Activated CD8-positive, alpha-beta T cell treated with anti-CD3 and anti-CD28 coated beads, Interleukin-2, amount 10 ng/mL, durations not matched to agents 7 days and 5 days (primary cell): ENCODE measurements at regions not wholly inside any gene's neighbourhood (a gene's known extent, or its start where the extent isn't known, plus 50 kb on each side); places are given as distances from the start of the nearest gene placed in this dataset.

Experiments
- ATAC-seq: fragments of 150-1000 bp; cut with Tn5 transposase; one replicate; pipeline ENCODE4 v1.10.0; 2021; ENCODE audit warnings: moderate library complexity
- CTCF ChIA-PET: fragments of 350-600 bp; sonication (Branson Sonifier 250); formaldehyde crosslinking; loops from one replicate; lab custom pipeline; 2021; ENCODE audit warnings: antibody characterized with exemption; lab: Charles Lee
- POLR2A ChIA-PET: fragments of 350-600 bp; sonication (Branson Sonifier 250); formaldehyde crosslinking; loops from one replicate; lab custom pipeline; 2021; ENCODE audit warnings: antibody characterized with exemption; lab: Charles Lee
- DNase-seq: peaks from one replicate; pipeline ENCODE4 v3.0.0-alpha.2; 2020
- H3K27ac Mint-ChIP-seq: one replicate; pipeline ENCODE4 v1.8.0; 2021; ENCODE audit warnings: mild to moderate bottlenecking, mixed read lengths
- H3K27me3 Mint-ChIP-seq: one replicate; pipeline ENCODE4 v1.8.0; 2021; ENCODE audit warnings: low read depth, mixed read lengths
- H3K36me3 Mint-ChIP-seq: one replicate; pipeline ENCODE4 v1.8.0; 2021; ENCODE audit warnings: low read depth, mixed read lengths
- H3K4me1 Mint-ChIP-seq: one replicate; pipeline ENCODE4 v1.8.0; 2021; ENCODE audit warnings: low read depth, mixed read lengths
- H3K4me3 Mint-ChIP-seq: one replicate; pipeline ENCODE4 v1.8.0; 2021; ENCODE audit warnings: mild to moderate bottlenecking, mixed read lengths
- H3K9me3 Mint-ChIP-seq: one replicate; pipeline ENCODE4 v1.8.0; 2022; ENCODE audit warnings: mixed read lengths; ENCODE audit not compliant: insufficient read depth

- Mint-ChIP-seq H3K4me1 (no peaks in the 10 kb centered on the region), H3K27me3 (no peaks in the 10 kb centered on the region), H3K27ac (no peak overlapping the region), H3K36me3 (no peaks in the 10 kb centered on the region), H3K4me3 (no peak overlapping the region), H3K9me3 (peaks cover 15% of the 10 kb centered on the region)
- ATAC-seq (no peak), DNase-seq (no peak)
- ChIA-PET CTCF (no interaction called here), POLR2A (no interaction called here)
Measured at GRCh38 chr3:76362643-76363042, 577.3 kb upstream of the ZNF717 start.

DNA sequence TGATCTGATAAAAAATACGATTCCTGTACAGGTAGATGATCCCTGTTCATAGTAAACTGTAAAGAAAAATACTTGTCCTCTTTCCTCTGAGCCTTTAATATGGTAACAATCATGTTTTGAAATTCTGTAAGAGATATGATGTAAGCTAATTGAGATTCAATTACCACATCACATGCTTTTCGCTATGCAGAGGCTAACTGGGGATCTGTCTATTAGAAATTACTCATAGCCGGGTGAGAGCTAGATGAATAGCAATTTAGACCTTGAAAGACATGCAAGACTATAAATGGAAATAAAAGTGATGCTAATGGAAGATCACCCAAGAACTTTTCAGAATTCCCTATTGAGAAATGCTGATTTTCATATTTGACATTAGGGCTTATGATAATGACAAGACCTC is 579.9 kb upstream of the ZNF717 start:
- ChIA-PET POLR2A (no interaction called here), CTCF (no interaction called here)
- Mint-ChIP-seq H3K9me3 (peaks cover 15% of the 10 kb centered on the region), H3K4me1 (no peaks in the 10 kb centered on the region), H3K27ac (no peak overlapping the region), H3K36me3 (no peaks in the 10 kb centered on the region), H3K4me3 (no peak overlapping the region), H3K27me3 (no peaks in the 10 kb centered on the region)
- no peak for ATAC-seq
- DNase-seq, result no peak

DNA sequence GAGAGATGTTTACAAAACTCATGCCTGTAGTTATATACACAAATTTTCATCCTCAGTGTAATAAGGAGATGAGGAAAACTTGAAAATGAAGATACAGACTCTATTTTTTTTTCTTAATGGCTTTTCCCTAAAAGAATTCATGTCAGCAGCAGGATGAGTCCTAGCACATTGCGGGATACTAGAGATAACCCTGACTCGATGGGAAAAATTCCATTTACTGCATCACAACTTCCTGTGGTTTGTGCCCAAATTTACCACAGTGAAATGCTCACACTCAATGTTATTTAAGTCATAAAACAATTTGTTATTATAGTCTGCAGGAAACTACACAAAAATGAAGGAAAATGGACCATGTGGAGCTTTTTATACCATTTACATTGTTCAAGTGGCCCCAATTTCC is 581.9 kb upstream of the ZNF717 start:
- POLR2A ChIA-PET, result no interaction called here
- peaks cover 13% of the 10 kb centered on the region for H3K9me3 Mint-ChIP-seq
- no peak for ATAC-seq

DNA sequence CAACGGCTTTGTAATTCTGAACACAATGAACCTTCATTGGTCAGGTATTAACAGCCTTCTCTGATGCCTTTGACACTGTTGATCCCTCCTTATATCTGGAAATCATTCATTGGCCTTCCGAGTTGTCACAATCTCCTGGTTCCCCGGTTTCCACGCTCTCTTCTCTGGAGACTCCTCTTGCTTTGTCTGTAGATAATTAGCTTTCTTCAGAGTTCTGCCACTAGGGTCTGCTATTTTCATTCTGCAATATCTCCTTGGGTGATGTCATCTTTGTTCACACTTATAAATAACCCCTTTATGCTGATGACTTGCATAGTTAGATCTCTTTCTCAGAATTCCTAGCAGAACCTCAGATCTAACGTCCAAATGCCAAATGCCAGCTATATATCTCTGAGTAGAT is 583.8 kb upstream of the ZNF717 start:
- H3K4me1 Mint-ChIP-seq, result no peaks in the 10 kb centered on the region
- ATAC-seq (no peak), DNase-seq (no peak)
- ChIA-PET POLR2A (no interaction called here), CTCF (no interaction called here)
- no peaks in the 10 kb centered on the region for H3K27me3 Mint-ChIP-seq
- H3K27ac Mint-ChIP-seq, result no peak overlapping the region
- peaks cover 15% of the 10 kb centered on the region for H3K9me3 Mint-ChIP-seq
- no peak overlapping the region for H3K4me3 Mint-ChIP-seq
- no peaks in the 10 kb centered on the region for H3K36me3 Mint-ChIP-seq

More for the DNA sequence above, 581.9 kb upstream of the ZNF717 start:
- Mint-ChIP-seq H3K4me3 (no peak overlapping the region), H3K27me3 (no peaks in the 10 kb centered on the region), H3K4me1 (no peaks in the 10 kb centered on the region), H3K27ac (no peak overlapping the region), H3K36me3 (no peaks in the 10 kb centered on the region)
- no peak for DNase-seq
- CTCF ChIA-PET, result no interaction called here

DNA sequence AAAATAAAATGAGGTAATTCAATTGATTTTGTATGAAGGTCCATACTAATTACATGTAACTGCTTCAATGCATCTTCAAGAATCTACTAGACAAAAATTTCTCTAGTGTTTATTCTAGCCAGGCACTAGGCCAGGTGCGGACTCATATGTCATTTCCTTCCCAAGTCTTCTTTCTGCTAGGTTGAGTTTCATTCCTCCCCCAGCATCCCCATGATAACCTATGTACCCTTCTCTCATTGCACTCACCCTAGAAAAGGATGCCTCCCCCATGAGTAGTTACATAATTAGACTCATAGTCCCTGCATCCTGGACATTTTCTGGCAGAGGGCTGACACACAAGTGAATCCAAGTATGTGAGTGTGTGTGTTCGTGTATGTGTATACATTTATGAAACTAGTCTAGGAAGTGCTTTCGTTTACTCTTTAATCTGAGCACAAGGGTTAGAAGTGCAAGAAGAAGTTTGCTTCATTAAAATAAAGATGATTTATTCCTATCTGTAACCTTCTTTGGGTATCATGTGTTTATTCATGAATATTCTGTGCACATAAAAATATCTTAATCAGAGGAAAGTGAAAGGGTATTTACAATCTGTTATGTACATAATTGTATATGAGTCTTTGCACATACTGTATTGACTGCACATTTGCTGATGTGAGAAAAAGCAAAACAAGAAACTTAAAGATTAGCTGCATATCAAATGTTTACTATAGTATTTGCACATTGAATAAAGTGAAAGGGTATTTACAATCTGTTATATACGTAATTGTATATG is 585.6 kb upstream of the ZNF717 start:
- CTCF ChIA-PET, result no interaction called here
- no peak overlapping the region for H3K4me3 Mint-ChIP-seq
- no peaks in the 10 kb centered on the region for H3K4me1 Mint-ChIP-seq
- H3K9me3 Mint-ChIP-seq, result peaks cover 13% of the 10 kb centered on the region
- POLR2A ChIA-PET, result no interaction called here
- H3K36me3 Mint-ChIP-seq, result no peaks in the 10 kb centered on the region
- DNase-seq, result no peak
- H3K27ac Mint-ChIP-seq, result no peak overlapping the region
- H3K27me3 Mint-ChIP-seq, result no peaks in the 10 kb centered on the region
- ATAC-seq, result no peak

DNA sequence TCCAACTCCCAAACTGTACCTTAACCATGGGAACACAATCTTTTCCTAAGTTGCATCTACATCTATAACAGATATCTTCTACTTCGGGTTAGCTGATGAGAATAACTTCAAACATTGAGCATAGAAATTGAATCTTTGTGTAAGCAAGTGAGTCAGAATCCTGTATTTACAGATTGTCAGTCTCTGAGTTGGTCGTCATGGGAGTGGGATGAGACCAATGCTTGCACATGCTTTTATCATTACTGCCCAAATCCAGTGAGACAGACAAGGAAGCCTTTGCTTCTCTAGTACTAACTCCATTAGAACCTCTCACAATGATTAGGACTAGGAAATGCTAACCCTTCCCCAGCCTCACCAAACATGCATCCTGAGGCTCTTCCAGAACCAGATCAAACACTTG is 587.1 kb upstream of the ZNF717 start:
- CTCF ChIA-PET, result no interaction called here
- Mint-ChIP-seq H3K27ac (no peak overlapping the region), H3K4me3 (no peak overlapping the region), H3K4me1 (no peaks in the 10 kb centered on the region), H3K9me3 (peaks cover 12% of the 10 kb centered on the region), H3K27me3 (no peaks in the 10 kb centered on the region), H3K36me3 (no peaks in the 10 kb centered on the region)
- DNase-seq (no peak), ATAC-seq (no peak)
- POLR2A ChIA-PET, result no interaction called here

- no peak overlapping the region for H3K27ac Mint-ChIP-seq
- H3K9me3 Mint-ChIP-seq, result peaks cover 22% of the 10 kb centered on the region
- POLR2A ChIA-PET, result no interaction called here
- no peaks in the 10 kb centered on the region for H3K36me3 Mint-ChIP-seq
- ATAC-seq (no peak), DNase-seq (no peak)
- H3K27me3 Mint-ChIP-seq, result no peaks in the 10 kb centered on the region
- CTCF ChIA-PET, result no interaction called here
- H3K4me3 Mint-ChIP-seq, result no peak overlapping the region
- no peaks in the 10 kb centered on the region for H3K4me1 Mint-ChIP-seq
Measured at GRCh38 chr3:76377074-76377473, 591.7 kb upstream of the ZNF717 start.

DNA sequence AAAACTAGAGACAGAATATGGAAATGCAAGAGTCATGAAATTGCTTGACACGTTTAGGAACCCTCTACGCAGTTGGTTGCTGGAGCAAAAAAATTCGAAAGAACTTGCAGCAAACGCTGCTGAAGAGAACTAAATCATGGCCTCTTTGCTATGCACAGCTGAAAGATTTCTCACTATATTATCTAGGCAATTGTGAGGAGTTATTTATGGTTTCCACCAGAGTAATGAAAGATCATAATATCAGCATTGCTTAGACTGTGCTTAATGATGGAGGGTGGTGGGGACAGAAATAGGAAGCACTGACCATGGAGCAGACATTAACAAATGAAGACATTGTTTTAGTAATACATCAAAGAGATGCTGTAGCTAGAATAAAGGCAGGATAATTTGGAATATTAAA is 593.4 kb upstream of the ZNF717 start:
- POLR2A ChIA-PET, result no interaction called here
- no peaks in the 10 kb centered on the region for H3K27me3 Mint-ChIP-seq
- DNase-seq, result no peak
- peaks cover 16% of the 10 kb centered on the region for H3K9me3 Mint-ChIP-seq
- CTCF ChIA-PET, result no interaction called here
- no peaks in the 10 kb centered on the region for H3K36me3 Mint-ChIP-seq
- ATAC-seq, result no peak
- no peak overlapping the region for H3K4me3 Mint-ChIP-seq
- H3K27ac Mint-ChIP-seq, result no peak overlapping the region
- H3K4me1 Mint-ChIP-seq, result no peaks in the 10 kb centered on the region

DNA sequence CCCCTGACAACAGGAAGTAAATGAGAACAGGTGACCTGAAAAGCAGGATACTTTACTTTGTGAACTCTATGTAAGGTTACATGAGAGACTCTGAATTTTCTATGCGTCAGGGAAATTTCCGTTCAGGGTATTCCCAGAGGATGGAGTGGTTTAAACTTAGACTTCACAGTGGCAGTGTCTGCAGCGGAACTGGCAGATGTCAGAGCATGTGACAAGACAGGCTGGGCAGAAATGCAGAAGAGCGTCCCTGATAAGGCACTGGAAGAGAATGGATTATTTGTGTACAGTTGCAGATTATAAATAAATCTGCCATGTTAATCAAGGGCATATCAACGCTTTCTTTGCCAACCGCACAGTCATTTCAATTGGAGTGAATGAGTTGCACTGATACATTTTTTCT is 598.4 kb upstream of the ZNF717 start:
- ChIA-PET CTCF (no interaction called here), POLR2A (no interaction called here)
- H3K27ac Mint-ChIP-seq, result no peak overlapping the region
- H3K4me3 Mint-ChIP-seq, result no peak overlapping the region
- H3K9me3 Mint-ChIP-seq, result peaks cover 15% of the 10 kb centered on the region
- no peaks in the 10 kb centered on the region for H3K36me3 Mint-ChIP-seq
- H3K4me1 Mint-ChIP-seq, result no peaks in the 10 kb centered on the region
- no peaks in the 10 kb centered on the region for H3K27me3 Mint-ChIP-seq
- ATAC-seq (no peak), DNase-seq (no peak)

DNA sequence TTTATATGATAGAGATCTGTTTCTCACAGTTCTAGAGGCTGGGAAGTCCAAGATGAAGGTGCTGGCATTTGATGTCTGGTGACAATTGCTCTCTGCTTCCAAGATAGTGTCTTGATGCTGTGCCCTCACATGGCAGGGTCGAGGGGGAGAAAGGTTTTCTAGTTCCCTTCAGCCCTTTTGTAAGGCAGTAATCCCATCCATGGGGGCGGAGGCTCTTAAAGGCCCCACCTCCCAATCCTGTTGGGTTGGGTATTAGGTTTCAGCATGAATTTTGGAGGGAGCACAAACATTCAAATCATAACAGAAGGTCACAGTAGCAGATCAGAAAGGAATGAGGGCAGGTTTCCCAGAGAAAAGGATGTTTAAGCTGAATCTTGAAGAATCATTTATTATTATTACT is 601.7 kb upstream of the ZNF717 start:
- CTCF ChIA-PET, result no interaction called here
- H3K27me3 Mint-ChIP-seq, result no peaks in the 10 kb centered on the region

GRCh38 chr3:76400141-76400540 is 614.8 kb upstream of the ZNF717 start:
- CTCF ChIA-PET, result no interaction called here

More for the DNA sequence above, 601.7 kb upstream of the ZNF717 start:
- Mint-ChIP-seq H3K4me1 (no peaks in the 10 kb centered on the region), H3K36me3 (no peaks in the 10 kb centered on the region), H3K4me3 (no peak overlapping the region), H3K9me3 (peaks cover 18% of the 10 kb centered on the region), H3K27ac (no peak overlapping the region)
- ATAC-seq (no peak), DNase-seq (no peak)
- POLR2A ChIA-PET, result no interaction called here

DNA sequence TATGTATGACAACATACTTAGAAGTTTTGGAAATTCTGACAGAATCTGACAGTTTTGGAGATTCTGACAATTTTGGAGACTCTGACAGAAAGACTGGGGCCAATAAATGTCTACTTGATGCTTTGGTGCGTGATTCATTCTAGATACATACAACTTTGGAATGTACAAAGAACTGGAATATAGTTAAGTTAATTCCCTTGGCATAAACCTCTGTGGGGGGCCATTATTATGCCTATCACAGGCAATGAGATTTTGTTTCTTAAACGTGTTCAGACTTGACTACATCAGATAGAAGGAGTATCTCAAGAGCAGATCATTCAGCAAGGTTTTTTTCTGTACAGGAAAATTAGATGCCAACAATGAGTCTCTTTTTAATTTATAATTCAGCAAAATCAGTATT is 617.6 kb upstream of the ZNF717 start:
- Mint-ChIP-seq H3K27ac (no peak overlapping the region), H3K4me1 (no peaks in the 10 kb centered on the region), H3K4me3 (no peak overlapping the region), H3K27me3 (no peaks in the 10 kb centered on the region), H3K36me3 (no peaks in the 10 kb centered on the region), H3K9me3 (peaks cover 8% of the 10 kb centered on the region)
- DNase-seq (no peak), ATAC-seq (no peak)
- ChIA-PET POLR2A (no interaction called here), CTCF (no interaction called here)

More at GRCh38 chr3:76400141-76400540, 614.8 kb upstream of the ZNF717 start:
- DNase-seq, result no peak
- Mint-ChIP-seq H3K9me3 (peaks cover 4% of the 10 kb centered on the region), H3K4me1 (no peaks in the 10 kb centered on the region), H3K4me3 (no peak overlapping the region), H3K36me3 (no peaks in the 10 kb centered on the region), H3K27me3 (no peaks in the 10 kb centered on the region), H3K27ac (no peak overlapping the region)
- POLR2A ChIA-PET, result no interaction called here
- ATAC-seq, result no peak

DNA sequence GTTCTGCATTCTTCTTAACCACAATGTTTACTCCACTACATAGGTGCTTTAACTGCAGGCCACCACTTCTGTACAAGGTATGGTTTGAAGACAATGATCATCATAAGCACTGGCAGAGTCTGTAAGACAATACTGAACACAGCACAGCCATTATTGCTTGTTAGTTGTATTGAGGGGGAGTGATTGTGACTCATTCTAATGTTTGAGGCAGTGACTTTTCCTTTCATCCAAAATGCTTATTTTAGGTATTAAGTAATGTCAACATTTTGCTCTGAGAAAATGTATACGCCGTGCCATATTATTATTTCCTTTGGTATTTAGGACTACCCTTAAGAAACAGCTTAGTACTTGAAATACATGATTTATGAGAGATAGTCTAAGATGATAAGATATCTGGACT is 618.2 kb upstream of the ZNF717 start:
- ChIA-PET CTCF (no interaction called here), POLR2A (no interaction called here)
- ATAC-seq (no peak), DNase-seq (no peak)
- no peak overlapping the region for H3K4me3 Mint-ChIP-seq
- no peaks in the 10 kb centered on the region for H3K4me1 Mint-ChIP-seq
- no peaks in the 10 kb centered on the region for H3K27me3 Mint-ChIP-seq
- H3K9me3 Mint-ChIP-seq, result peaks cover 11% of the 10 kb centered on the region
- H3K36me3 Mint-ChIP-seq, result no peaks in the 10 kb centered on the region
- no peak overlapping the region for H3K27ac Mint-ChIP-seq
